DMS 273 treated with DMSO at 0.1 percent for 48 hours (cell line): ENCODE measurements at regions not wholly inside any gene's neighbourhood (a gene's known extent, or its start where the extent isn't known, plus 50 kb on each side); places are given as distances from the start of the nearest gene placed in this dataset.
"Not testable (repeated sequence)": the region's sequence is repeated elsewhere in the genome, so short reads cannot be mapped to it uniquely, and the experiment has no call there.

Experiments used
- DNase-seq: peaks from one replicate; lab custom pipeline; 2025; lab: John Stamatoyannopoulos, UW

DNA sequence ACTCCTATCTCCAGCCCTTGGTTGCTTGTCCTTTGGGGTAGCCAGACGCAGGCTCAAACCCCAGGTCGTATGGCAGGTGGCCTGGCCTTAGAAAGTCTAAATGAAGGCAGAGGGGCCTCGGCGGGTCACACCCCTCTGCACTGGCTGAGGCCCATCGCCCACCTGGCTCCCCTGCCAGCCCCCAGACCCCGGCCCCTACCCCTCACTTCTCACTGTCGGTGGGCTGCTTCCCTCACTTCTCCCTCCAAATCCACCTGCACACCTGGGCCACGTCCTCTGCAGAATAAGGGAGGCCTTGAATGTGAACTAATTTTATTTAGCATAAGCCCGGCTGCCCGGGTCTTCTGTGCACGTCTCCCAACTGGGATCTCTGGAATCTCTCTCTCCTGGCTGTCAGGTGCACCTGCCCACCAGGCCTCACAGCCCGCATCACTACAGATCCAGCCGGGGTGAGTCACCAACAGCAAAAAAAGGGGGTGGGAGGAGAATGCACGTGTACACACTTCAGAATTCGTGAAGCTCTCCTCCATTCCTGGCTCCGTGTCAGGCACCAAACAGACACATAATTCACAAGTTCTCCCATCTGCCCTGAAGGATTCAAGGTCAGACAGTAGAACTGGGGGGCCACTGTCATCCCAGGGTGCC, 107.5 kb upstream of the SIM2 start:
- no peak for DNase-seq

- no peak for DNase-seq
These were observed 102.7 kb upstream of the SIM2 start for GRCh38 chr21:36596174-36596573.

DNA sequence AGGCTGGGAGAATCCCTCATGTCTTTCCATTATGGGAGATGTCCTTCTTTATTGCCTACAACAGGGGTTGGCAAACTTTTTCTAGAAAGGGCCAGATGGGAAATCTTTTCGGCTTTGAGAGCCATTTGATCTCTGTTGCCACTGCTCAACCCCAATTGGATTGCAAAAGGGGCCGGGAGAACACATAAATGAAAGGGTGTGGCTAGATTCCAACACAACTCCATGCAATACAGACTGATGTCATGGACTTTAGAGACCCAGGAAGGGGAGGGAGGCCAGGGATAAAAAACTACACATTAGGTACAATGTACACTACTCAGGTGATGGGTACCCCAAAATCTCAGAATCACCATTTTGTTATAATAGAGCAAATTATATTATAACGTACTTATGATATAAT, 97.6 kb upstream of the SIM2 start:
- DNase-seq = no peak

DNA sequence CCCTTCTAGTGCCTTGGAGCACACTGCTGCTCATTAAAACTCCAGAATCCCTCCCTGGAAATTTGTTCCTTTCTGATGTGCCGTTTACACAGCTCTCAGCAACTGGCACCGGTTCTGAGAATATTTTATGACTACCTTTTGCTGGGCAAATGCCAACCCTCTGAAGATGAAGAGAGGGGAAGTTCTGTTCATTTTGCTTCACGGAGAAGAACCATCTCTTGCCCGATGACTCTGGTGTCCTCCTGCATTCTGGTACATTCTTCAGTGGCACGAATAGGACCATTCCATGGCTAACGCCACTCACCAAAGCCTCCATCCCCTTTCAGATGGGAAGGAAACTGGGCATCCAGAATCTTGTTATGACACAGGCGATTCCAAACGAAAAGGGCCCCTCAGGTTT, 96.2 kb upstream of the SIM2 start:
- no peak for DNase-seq

GRCh38 chr21:36603221-36603620, 95.7 kb upstream of the SIM2 start:
- DNase-seq = no peak

GRCh38 chr21:36605426-36605825, 93.5 kb upstream of the SIM2 start:
- no peak for DNase-seq

DNA sequence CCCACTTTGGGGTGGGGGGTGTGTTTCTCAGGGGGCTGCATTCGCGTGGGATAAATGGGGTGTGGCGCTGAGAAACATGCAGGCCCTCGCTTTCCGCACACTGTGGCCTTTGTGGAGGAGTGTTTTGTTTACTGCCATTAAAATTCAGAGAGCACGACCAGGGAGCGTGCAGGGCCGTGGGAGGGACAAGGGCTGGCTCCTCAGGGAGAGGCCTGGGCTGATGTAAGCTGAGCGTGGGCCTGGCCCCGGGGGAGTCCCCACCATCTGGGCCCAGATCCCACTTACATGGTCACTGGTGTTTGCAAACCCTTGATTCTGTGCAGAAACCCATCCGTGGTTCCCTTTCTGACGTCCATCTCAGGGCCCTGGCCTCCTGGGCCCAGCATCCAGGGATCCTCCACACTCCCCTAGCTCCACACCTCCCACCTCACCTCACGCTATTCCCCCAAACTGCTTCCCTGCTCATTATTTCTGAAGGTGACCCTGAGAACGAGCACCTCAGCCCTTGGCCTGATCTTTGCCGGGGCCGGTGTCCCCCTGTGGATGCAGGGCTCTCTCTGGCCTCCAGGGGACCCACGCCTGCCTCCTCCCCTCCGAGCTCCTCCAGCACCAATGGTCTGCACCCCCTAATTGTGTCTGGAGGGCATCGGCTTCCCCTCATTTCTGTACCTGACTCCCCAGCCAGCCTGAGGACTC, 92.5 kb upstream of the SIM2 start:
- no peak for DNase-seq

DNA sequence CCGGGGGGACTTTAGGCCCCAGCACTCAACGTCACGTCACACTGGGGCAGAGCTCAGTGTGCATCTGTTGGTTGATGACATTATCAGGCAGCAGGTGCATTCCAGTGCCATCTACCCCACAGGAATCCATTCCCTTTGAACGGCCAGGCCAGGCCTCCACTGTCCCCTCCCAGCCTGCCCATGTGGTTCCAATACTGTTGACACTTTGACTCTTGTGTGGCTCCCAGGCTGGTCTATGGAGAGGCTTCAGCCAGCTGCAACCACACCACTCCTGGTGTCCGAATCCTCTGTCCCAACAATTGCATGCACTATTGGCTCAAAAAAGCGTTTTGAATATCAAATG, 92.0 kb upstream of the SIM2 start:
- DNase-seq = no peak

DNA sequence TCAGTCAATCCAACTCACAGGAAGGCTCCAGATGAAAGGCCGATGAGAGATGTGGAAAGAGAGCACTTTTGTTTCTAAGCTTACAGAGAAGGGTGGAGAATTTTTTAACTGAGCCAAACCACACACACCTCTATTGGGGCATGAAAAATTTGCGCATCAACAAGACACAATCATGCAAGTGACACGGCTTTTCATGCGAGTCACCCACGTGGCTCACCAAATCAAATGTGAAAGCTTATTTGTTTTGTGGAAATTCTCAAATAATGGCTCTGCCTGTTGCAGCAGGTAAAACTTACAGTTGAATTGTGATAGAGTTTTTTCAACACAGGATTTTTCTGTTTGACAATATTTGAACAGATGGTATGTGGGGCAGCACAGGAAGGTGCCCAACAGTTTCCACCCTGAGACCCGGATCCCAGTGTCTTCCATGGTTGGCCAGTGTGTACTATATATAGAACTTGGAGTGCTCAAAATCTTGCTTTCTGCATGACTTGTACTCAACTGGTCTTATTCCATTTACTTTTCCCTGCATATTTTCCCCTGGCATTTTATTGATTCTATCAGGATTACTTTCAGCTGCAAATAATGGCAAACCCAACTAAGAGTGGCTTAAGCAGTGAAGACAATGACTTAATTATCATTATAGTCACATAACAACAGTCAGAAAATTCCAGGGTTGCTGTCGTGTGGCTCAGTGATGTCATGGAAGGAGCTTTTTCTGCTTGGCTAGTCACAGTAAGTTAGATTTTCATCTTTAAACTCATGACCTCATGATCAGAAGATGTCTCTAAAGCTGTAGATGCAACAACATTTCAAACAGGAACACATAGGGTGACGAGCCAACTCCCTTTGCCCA, 90.6 kb upstream of the SIM2 start:
- DNase-seq = no peak

- DNase-seq = no peak
These were observed 90.1 kb upstream of the SIM2 start for GRCh38 chr21:36608897-36609225.

GRCh38 chr21:36609654-36610053, 89.3 kb upstream of the SIM2 start:
- no peak for DNase-seq

GRCh38 chr21:36610201-36610600, 88.7 kb upstream of the SIM2 start:
- DNase-seq = no peak

DNA sequence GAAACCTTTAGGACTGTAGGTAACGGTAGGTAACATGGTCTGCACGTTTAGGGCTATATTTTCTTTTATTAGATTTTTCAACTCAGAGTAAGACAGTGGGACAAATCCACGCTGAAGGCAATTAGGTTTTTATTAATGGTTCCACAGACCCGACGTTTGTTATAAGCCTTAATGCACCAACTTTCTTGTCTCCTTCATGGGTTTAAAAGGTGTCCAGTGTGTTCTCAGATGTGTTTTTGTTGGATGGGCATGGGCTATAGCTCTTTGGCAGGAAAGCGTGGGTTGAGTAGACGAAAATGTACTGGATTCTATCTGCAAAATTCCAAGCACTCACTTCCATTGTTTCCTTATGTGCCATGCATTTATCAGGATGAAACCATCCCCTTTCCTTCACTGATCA, 88.0 kb upstream of the SIM2 start:
- DNase-seq = no peak

GRCh38 chr21:36611379-36611778, 87.5 kb upstream of the SIM2 start:
- no peak for DNase-seq

DNA sequence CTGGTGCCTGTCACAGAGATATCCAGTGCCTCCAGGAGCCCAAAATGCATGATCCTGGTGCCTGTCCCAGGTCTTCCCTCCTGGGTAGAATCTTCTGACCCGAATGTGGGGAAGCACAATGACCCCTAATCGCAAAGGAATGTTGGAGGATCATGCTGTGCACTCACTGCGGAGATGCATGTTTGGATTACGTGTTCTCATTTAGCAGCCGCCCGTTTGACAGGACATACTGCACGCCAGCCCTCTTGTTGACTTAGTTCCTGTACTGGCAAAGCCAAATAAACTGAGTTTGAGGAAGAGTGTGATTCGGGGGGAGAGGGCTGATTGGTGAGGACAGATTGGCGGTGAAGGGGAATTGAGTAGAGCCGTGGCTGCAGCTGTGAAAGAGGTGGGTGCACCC, 85.9 kb upstream of the SIM2 start:
- no peak for DNase-seq

GRCh38 chr21:36613554-36613953, 85.4 kb upstream of the SIM2 start:
- no peak for DNase-seq

DNA sequence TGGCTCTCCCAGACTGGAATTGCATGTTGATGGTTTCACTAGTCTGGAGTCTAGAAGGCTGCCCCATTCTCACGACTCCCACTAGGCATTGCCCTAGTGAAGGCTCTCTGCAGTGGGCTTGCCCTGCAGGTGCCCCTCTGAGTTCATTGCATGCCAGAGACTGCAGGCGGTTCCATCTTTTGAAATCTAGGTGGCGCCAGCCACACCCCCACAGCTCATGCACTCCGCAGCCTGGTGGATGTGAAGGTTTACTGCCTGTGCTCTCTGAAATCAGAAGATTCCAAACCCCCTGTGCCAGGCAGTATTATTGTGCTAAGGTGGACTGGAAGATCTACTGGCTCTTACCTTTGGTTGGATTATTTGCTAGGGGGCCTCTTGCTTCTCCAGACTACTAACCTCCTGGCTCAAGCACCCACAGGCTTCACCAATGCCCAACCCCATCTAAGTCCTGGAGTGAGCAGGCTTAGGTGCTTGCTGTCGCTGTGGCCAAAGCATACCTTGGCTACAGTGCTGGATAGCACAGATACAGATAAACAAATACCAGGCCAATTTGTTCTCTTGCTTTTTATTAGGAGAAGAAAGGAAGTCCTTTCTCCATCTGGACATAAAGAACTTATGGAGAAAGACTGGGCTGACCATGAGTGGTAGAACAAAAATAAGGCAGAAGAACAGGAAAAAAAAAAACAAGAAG, 83.5 kb upstream of the SIM2 start:
- DNase-seq = no peak

DNA sequence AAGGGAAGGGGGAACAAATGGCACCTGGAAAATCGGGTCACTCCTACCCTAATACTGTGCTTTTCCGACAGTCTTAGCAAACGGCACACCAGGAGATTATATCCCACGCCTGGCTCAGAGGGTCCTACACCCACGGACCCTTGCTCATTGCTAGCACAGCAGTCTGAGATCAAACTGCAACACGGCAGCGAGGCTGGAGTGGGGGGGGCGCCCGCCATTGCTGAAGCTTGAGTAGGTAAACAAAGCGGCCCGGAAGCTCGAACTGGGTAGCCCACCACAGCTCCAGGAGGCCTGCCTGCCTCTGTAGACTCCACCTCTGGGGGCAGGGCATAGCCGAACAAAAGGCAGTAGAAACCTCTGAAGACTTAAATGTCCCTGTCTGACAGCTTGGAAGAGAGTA, 82.1 kb upstream of the SIM2 start:
- DNase-seq = not testable (repeated sequence)

DNA sequence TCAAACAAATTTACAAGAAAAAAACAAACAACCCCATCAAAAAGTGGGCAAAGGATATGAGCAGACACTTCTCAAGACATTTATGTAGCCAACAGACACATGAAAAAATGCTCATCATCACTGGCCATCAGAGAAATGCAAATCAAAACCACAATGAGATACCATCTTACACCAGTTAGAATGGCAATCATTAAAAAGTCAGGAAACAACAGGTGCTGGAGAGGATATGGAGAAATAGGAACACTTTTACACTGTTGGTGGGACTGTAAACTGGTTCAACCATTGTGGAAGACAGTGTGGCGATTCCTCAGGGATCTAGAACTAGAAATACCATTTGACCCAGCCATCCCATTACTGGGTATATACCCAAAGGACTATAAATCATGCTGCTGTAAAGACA, 77.1 kb upstream of the SIM2 start:
- DNase-seq = not testable (repeated sequence)

DNA sequence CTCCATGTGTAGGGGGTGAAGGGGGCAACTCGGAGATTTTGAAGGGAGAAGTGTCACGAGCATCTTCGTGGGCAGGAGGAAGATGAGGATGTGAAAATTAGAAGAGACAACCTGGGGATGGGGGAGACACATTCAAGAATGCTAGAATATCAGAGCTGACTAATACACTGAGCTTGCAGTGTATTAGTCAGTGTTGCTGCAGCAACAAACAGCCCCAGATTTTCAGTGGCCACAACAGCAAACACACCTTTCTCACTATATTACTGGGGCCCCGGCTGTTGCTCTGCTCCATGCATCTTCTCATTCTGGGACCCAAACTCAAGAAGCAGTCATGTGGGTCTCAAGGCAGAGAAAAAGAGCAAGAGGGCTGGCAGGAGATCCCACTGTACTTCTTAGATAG, 74.8 kb upstream of the SIM2 start:
- DNase-seq = no peak

- no peak for DNase-seq
These were observed 72.1 kb upstream of the SIM2 start for GRCh38 chr21:36626791-36627190.

DNA sequence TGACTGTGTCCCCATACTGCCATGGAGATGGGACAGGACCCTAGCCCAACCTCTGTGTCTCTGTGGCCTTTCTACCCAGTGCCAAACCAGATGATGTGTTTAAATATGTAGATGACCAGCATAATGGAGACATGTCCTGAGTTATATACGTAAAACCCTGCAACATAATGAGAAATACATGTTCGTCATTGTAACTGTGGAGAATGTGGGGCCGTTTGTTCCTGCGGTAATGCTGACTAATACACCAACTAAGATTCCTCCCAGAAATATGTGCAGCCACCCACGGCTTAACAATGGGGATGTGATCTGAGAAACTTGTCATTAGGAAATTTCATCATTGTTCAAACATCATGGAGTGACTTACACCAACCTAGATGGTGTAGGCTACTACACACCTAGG, 71.7 kb upstream of the SIM2 start:
- no peak for DNase-seq

DNA sequence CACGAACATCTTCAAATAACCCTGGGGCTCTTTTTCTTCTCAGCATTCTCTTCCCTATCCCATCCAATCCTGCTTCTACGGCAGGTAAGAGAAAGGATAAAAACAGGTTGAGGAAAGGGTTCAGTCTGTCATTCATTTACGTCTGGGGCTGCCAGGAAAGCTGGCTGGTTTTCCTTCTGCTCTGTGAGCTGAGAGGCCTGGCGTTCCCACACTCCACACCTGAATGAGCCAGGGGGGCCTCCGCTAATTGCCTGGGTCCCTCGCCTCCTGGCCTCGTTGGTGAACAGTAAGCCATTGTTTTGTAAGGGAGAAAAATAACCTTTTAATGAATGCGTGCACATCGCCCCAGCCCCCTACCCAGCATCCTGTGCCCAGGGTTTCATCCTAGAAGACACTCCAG, 70.8 kb upstream of the SIM2 start:
- no peak for DNase-seq
